ENCODE measurements at regions not wholly inside any gene's neighbourhood (a gene's known extent, or its start where the extent isn't known, plus 50 kb on each side); places are given as distances from the start of the nearest gene placed in this dataset.

DNA sequence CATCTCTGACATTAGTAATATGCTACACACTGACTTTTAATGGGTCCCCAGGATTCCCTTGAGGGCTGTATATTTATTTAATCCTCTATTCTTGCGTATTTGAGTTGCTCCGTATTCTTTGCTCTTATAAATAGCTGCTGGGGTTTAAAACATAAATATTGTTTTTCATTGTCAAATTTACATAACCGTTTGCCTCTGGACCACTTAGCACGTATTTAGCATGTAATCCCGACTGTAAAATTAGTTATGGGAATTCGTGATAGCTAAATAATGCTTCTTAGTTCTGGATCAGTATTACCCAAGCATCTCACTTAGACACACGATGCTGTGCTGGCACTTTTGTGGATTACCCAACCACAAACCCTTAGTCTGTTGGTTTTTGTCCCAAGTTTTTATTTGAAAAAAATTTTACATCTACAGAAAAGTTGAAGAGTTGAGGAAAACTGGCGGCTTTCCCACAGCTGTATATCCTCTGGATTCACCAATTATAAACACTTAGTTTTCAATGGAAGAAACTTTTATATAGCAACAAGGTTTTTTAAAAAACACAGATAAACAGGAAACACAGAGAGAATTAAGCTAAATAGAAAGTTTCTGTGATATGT is 296.8 kb upstream of the TPM1 start:
- peak; percentile 51 for DNase-seq (ENCODE audit: low read depth)

DNA sequence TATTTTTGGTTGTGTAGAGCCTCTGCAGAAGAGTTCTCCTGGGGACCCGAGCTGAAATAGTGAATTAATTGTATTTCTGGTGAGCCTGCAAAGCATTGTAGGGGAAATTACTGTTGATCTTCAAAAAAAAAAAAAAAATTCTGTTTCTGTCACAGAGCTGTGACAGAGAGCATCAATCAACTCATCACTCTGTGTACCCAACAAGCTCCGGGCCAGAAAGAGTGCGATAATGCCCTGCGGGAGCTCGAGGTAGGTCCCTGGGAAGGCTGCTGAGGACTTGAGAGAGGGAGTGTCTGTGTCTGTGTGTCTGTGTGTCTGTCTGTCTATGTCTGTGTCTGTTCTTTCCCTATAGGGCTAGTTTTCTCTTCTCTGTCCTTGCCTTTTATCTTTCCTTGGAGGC is 294.4 kb upstream of the TPM1 start:
- no peak for DNase-seq (ENCODE audit: low read depth)

DNA sequence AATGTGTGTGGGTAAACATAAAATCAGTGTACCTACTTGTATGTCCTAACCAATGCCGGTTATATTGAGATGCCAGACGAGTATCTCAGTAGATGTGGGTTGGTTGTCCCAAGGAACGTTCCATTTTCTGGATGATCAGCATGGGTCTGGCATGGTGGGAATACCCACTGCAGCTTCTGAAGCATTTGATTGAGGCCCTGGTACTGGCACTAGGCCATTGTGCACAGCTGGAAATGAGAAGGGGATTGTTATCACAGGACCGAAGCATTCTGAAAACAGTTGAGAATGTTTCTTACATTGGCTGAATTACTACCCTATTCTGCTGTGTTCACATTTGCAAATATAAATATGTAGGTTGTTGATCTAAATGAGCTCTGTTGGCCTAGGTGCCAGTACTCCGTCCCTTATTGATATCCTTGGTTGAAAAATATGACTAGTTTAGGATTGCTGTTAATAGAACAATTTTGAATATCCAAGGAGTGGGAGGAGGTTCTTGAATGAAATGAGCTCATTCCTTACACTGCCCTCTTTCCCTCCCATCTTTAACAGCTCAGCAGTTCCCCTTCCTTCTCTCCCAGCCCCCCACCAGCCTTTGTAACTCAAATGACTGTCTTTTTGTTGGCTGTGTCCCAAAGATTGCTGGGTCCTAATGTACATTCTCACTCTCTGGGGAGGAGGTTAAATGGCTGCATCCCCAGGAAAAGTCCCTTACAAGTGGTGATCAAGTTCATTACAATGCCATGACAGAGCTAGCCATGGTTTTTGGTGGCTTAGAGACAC is 293.3 kb upstream of the TPM1 start:
- no peak for DNase-seq (ENCODE audit: low read depth)

DNA sequence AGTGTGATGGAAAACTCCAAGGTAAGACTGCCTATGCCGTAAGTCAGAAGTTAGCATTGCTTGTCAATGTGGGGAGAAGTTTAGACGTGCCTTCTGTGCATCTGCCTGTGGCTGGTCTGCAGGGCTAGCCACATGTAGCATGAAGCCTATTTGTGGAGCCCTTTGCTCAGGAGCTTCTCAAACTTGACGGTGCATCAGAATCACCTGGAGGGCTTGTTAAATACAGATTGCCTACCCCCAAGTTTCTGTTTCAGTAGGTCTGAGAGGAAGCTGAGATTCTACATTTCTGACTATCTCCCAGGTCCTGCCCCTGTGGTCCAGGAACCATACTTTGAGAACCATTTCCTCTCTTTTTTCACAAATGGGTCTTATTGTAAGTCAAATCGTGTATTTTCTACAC is 292.1 kb upstream of the TPM1 start:
- DNase-seq (ENCODE audit: low read depth) = no peak

DNA sequence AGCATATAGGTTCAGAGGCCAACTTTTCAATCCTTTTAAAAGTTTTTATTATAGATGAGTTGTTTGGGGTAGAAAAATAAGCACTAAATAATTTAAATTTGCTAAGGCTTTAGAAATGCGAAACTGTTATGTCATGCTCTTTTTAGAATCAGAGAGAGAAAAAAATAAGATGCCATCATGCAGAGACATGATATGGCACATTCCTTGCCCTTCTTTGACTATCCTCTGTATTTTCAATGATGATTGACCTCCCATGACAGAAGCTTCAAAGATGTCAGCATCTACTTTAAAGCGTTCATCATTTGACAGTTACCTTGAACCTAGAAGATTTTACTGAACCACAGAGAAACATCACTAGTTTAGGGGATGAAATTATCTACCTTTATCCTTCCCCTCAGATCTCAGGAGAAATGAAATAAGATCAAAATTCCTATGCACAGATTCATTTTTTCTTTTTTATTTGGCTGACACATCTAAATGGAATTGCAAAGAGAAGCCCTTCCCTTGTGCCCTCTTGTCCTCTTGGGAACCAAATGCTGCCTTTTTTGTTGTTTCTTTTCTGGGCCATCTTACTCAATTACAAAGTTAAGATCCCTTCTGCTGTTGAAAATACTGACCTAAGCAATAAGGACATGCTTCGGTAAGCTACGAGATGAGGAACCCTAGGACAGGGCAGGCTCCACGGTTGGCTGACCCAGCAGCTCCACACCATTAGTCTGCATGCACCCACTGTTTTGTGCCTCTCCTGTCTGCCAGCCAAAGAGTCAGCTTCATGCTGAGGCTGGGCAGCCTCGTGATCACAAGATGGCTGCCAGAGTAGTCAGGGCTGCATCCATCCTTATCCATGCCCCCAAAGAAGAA is 289.7 kb upstream of the TPM1 start:
- peak; percentile 36 for DNase-seq (ENCODE audit: low read depth)

DNA sequence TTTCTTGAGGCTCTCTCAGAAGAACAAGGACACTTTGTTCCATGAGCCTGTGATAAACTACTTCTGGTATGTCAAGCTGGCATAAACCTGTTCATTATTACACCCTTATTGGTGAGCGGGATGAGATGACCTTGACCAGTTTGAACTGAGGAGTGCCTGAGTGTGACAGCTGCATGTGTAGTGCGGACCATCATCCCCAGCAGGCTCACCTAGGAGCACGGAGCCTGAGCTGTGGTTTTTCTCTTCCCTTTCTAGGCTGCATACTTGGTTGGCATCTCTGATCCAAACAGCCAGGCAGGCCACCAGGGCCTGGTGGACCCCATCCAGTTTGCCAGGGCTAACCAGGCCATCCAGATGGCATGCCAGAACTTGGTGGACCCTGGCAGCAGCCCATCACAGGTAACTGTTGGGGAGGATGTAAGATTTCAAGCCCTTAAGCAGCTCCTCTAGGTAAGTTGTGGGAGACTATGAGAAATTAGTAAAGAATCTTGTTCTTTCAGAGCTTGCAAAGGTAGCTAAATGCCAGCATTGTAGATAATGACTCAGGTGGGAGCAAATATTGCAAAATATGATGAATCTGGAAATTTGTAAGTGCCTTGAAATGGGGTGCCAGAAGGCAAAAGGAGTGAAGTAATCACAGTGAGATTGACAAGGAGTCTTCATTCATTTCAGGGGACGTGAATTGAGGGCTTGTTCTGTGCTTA is 288.9 kb upstream of the TPM1 start:
- DNase-seq (ENCODE audit: low read depth) = no peak

DNA sequence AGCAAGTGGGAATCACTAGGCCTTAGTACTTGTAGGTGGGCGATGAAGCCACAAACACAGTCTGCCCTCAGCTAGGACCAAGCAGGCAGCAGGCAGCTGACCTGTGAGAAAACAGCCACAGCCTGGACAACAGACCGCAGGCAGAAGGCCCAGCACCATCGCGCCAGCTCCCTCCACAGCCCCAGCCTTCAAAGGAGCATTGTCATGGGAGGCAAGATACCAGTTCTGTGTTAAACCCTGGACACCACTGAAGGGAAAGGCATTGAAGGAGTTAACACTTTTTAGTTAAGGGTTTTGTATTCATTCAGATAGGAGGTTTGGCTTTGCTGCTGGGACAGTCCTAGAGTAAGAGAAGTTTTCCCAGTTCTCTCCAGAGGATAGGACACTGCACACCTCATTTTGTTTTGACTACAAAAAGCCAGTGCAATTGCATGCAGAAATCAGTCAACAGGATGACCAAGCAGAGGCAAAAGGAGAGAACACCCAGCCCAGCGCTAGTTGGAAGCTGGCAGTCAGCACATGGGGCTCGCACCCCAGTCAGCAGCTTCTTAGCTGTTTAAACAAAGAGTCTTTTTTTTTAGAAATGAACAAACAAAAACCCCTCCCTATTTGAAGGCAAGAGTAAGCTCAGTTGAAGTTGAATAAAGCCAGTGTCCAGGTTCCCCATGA is 286.1 kb upstream of the TPM1 start:
- no peak for DNase-seq (ENCODE audit: low read depth)

DNA sequence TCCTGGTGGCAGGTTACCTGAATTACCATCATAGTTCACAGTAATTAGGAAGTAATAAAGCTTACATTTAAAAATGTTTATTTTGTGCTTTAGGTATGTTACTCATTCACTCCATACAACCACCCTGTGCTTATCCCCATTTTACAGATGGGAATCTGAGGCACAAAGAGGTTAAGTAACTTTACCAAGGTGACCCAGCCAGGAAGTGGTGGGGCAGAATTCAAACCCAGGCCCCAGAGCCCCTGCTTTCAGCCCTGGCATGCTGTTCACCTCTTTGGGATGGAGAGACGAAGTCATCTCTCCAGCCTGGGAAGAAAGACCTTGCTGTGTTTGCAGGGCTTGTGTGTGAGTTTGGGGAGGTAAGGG is 285.6 kb upstream of the TPM1 start:
- DNase-seq (ENCODE audit: low read depth) = no peak

DNA sequence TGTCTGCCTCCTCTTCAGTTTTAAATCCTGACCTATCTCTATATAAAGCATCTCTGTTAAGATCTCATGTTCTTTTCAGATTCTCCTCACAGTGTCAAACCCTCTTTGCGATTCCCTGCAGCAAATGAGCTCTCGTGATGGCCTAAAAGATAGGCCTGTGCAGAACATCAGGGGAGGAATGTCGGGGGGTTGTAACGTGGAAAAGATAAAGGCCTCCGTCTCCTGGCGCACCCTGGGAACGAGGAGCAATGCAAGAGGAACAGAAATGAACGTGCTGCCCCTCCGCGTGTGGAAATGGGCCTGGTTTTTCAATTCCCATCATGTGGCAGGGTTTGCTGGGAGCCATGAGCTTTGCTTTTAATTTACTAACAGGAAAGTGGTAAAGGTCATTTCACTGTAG is 285.0 kb upstream of the TPM1 start:
- no peak for DNase-seq (ENCODE audit: low read depth)

DNA sequence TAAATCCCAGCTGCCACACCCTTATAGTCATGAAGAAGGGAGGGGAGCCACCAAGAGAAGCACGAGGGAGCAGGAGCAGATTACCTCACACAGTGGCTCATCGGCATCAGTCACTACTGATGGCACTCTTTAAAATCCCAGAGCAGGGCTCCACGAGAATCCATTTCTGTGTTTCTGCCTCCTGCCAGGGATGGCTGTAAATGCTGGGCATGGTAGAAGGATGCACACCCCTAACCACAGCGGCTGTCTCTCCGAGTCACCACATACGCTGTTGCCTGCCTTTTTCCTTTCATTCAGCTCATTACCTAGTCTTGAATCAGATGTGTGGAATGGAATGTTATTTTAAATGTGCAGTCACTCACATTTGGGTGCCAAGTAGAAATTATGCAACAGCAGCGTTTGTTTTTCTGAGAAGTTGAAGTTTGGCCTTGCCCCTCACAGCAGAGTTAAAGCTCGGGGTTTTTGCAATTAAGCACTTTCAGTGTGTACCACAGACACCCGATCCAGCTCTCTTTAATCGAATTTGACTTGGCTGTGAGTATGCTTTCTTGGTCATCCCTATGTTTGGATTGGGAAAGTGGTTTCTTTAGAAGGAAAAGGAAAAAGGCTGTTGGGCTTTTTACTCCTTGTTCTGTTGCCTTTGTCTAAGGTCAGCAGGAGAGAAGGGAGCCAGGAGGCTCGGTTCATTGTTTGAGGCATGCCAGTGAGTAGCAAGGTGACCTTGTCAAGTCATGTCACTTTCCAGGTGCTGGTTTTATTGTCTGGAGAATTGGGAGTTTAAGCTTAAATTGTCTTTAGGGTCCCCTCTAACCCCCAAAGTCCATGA is 284.2 kb upstream of the TPM1 start:
- peak; percentile 95 for DNase-seq (ENCODE audit: low read depth)

DNA sequence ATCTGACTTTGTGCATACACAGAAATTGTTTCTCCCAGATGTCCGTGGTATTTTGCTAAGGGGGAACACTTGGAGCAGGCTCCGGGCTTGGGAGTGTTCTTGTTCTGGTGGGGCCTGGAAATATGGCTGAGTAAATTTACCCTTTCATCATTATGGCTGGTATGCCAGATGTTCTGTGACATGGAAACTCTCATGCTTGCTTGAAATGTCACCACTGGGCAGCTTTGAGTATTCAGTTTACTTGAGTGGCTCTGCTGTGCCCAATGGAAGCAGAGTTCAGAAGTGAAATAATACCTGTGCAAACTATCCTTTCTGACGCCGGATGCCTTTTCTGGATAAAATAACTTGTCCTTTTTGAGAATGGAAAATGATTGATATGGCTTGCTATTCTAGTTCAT is 283.6 kb upstream of the TPM1 start:
- no peak for DNase-seq (ENCODE audit: low read depth)

DNA sequence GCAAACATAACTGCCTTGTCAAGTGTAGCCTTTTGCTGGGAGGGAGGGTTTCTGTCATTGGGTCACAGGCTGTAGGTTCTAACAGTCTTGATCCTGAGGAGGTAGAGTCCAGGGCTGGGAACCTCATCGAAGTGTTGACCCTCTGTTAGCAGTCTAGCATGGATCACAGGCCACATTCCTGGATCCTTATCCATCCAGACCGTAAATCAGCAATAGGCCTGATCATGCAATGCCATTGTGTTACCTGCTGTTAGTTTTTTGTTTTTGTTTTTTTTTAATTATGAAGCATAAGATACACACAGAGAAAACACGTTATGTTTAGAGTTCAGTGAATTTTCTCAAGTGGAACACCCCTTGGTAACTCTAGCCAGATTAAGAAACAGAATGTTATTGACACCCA is 282.0 kb upstream of the TPM1 start:
- no peak for DNase-seq (ENCODE audit: low read depth)

DNA sequence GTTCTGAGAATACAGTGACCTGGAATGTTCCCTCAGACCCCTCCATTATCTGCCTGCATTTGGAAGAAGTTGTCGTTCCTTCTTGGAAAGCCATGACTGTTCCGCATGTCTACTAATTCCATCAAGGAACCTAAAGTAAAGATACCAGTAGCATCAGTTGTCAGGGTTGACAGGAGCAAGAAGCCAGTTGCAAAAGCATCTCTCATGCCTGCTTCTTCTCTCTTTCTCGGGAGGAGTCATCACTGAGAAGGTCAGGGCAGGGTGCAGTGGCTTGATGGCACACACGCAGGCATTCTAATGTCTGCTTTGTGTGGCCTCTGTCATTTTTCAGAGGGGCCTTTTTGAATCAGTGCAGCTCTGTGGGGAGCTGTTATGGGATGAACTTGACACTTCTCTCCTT is 276.6 kb upstream of the TPM1 start:
- no peak for DNase-seq (ENCODE audit: low read depth)

DNA sequence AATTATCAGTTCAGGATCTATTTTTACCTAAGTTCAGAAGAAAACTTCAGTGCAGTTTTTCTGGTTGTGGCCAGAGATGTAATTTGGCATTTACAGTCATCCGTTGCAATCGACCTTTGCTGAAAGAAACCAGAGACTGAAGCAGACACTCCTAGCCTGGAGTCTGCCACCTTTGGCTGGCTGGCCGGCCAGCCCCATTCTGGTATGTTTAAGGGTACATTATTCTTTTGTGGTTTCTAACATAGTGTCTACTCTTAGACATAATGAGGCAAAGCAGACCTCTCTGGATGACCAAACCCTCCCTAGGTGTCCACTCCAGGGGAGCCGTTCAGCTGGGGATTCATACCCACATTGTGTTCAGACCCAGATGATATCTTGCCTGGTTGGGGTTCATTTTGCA is 275.9 kb upstream of the TPM1 start:
- DNase-seq (ENCODE audit: low read depth) = no peak

DNA sequence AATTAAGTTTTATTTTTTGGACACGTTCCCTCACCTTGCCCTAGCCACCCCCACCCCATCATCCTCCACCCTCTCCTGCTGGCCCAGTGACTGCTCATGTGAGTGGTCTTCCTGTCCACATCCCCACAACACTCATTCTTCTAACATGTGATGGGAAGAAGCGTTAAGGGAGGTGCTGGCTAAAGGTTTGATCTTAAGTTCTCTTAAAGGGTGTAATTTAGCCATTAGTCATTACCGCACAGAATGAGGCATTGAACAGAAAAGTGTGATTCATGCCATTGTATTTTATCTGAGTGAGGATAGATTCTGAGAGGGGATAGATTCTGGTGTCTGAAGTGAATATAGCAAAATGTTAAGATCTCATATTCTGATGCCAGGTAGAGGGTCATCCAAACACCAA is 272.9 kb upstream of the TPM1 start:
- peak; percentile 59 for DNase-seq (ENCODE audit: low read depth)

DNA sequence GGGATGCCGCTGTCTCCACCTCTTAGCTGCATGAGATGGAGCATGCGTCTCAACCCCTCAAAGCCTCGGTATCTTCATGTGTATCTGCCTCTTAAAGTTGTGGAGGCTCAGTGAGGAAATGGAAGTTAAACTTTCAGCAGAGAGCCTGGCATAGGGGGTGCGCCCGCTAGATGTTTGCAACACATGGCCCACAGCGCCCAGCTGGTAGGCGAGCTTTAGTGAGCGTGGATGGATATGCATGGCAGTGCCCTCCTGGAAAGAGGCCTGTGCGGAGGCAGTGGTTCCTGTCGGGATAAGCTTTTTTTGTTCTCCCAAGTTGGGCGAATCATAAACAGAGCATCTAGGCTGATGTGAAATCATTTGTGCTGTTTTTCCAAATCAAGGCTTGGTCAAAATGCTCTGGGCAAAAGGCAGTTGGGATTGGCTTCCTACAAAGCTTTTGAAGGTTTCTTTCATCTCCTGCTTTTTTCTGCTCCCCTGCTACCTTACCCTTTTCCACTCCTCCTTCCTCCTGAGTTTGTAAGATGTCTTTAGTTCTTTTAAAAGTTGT is 272.4 kb upstream of the TPM1 start:
- DNase-seq (ENCODE audit: low read depth) = no peak

DNA sequence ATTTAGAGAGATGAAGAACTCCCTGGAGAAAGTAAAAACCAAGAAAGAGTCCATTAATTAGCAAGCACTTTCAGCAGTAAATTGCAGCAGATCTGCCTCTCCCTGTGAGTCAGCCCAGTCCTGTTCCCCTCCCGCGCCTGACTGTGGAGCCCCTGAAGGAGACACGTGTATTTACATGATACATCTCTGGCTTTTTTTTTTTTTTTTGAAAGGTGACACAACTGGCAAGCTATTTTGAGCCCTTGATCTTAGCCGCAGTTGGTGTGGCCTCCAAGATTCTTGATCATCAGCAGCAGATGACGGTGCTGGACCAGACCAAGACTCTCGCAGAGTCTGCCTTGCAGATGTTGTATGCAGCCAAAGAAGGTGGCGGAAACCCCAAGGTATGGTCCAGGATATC is 271.8 kb upstream of the TPM1 start:
- peak; percentile 31 for DNase-seq (ENCODE audit: low read depth)

DNA sequence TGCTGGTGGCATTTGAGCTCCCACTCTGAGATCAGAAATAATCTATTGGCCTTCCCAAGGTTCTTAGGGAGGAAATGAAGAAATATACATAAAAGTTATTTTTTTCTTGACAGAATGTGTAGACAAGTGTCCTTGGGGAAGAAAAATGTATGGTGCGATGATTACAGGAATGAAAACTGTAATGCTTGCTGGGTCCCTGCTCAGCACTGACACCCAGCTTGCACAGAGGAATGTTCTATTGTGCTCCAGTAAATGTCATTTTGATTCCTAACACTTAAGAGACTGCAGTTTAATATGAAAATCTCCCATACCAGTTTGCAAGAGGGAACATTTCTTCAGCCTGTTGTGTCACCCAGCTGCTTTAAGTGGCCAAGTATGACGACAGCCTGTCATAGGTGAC is 271.3 kb upstream of the TPM1 start:
- DNase-seq (ENCODE audit: low read depth) = no peak

DNA sequence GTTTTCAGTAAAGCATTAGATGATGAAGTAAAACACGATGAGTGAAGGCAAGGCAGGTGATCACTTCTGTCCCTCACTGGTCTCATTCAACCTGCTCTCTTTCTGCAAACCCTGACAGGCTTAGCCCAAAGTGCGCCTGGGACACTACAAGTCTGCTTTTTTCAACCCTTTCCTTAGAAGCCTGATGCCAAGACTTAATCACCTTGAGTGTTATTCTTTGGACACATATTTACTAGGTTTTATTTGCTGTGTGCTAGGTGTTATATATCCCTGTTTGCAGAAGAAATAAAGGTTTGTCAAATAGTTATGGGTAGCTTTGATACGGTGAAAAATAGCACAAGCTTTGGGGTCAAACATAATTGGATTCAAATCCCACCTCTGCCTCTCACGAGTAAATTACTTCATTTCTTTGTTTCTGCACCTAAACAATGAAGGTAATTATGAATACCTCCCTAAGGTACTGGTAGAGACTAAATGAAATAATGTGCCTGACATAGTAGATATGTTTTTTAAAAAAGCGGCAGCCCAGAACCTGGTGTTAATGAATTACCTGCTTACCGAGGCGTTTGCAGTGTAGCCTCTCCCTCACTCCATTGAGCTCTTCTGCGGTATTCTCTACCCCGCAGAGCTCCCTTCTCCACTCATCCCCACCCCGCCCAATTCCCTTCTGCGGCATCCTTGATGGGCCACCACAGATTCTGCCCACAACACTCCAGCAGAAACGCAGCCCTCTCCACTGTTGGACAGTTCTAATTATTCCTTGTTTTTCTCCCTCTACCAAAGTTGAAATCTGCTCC is 269.0 kb upstream of the TPM1 start:
- no peak for DNase-seq (ENCODE audit: low read depth)

DNA sequence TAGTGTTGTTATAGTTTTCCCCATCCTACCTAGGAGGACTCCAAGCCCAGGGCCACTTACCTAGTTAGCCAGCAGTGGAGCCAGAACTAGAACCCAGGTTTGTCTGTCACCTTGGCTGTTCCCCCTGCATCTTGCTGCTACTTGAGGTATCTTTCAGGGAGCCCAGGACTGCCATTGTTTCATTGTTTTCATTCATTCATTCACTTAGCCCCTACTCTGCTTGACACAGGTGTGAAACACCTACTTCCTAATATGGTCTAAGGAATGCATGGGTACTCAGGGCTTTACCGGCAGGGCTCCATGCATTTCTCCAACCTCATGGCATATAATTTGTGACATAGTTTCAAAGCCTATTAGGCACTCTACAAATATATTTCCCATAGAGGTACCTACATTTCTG is 266.6 kb upstream of the TPM1 start:
- DNase-seq (ENCODE audit: low read depth) = no peak

Measured in stromal cell of bone marrow (primary cell).